ENCODE measurements at regions not wholly inside any gene's neighbourhood (a gene's known extent, or its start where the extent isn't known, plus 50 kb on each side); places are given as distances from the start of the nearest gene placed in this dataset.

- Mint-ChIP-seq H3K27ac (no peak overlapping the region), H3K4me1 (no peaks in the 10 kb centered on the region), H3K4me3 (no peak overlapping the region), H3K27me3 (ENCODE audit: low read depth in 3 of 3) (no peaks in the 10 kb centered on the region), H3K9me3 (peaks cover 0 to 12% (median 3%) of the 10 kb centered on the region in 7 donors), H3K36me3 (no peaks in the 10 kb centered on the region)
- Histone ChIP-seq H3K27ac (ENCODE audit: low read depth in 1 of 2, low read length in 2 of 2) (no peak overlapping the region), H3K9me3 (replicated peaks in 1 of 2; ENCODE audit: control insufficient read depth in 1 of 2, insufficient read depth in 1 of 2, low read length in 2 of 2) (peaks cover 0 to 3% of the 10 kb centered on the region in 2 donors), H3K4me1 (ENCODE audit: control insufficient read depth in 1 of 2, insufficient read depth in 2 of 2, low read length in 2 of 2) (no peaks in the 10 kb centered on the region), H3K4me3 (replicated peaks in 1 of 3; ENCODE audit: low read depth in 2 of 3, low read length in 3 of 3) (no peak overlapping the region), H3K36me3 (replicated peaks in 1 of 2; ENCODE audit: control insufficient read depth in 1 of 2, insufficient read depth in 2 of 2, low read length in 2 of 2) (no peaks in the 10 kb centered on the region), H3K79me2 (ENCODE audit: insufficient read depth, low read length) (no peaks in the 10 kb centered on the region), H2AFZ (ENCODE audit: insufficient read depth, low read depth, low read length, poor library complexity, severe bottlenecking) (no peak overlapping the region), H3K9ac (ENCODE audit: insufficient read depth, low read length, poor library complexity, severe bottlenecking) (no peak overlapping the region), H3K4me2 (replicated peaks; ENCODE audit: extremely low read depth, low read length, poor library complexity, severe bottlenecking) (no peak overlapping the region), H3K27me3 (ENCODE audit: control insufficient read depth in 2 of 2, insufficient read depth in 2 of 2, low read length in 2 of 2) (no peaks in the 10 kb centered on the region), H4K20me1 (ENCODE audit: insufficient read depth, low read length) (no peaks in the 10 kb centered on the region)
- no peak for TF ChIP-seq CTCF (IDR thresholded peaks at IDR 0.05)
- WGBS (ENCODE audit: insufficient coverage), result 100% methylated on average over 1 of the region's 5 CpGs
- intact Hi-C loops (cut with micrococcal nuclease), result no loop called here
- DNase-seq, result no peak
These were observed 93.6 kb upstream of the CHODL start for GRCh38 chr21:18151046-18151445.

- Histone ChIP-seq H4K20me1 (ENCODE audit: insufficient read depth, low read length) (no peaks in the 10 kb centered on the region), H3K4me1 (ENCODE audit: control insufficient read depth in 1 of 2, insufficient read depth in 2 of 2, low read length in 2 of 2) (no peaks in the 10 kb centered on the region), H2AFZ (ENCODE audit: insufficient read depth, low read depth, low read length, poor library complexity, severe bottlenecking) (no peak overlapping the region), H3K79me2 (ENCODE audit: insufficient read depth, low read length) (no peaks in the 10 kb centered on the region), H3K27ac (ENCODE audit: low read depth in 1 of 2, low read length in 2 of 2) (no peak overlapping the region), H3K4me2 (replicated peaks; ENCODE audit: extremely low read depth, low read length, poor library complexity, severe bottlenecking) (no peak overlapping the region), H3K4me3 (replicated peaks in 1 of 3; ENCODE audit: low read depth in 2 of 3, low read length in 3 of 3) (no peak overlapping the region), H3K9me3 (replicated peaks in 1 of 2; ENCODE audit: control insufficient read depth in 1 of 2, insufficient read depth in 1 of 2, low read length in 2 of 2) (peaks cover 0 to 10% of the 10 kb centered on the region in 2 donors), H3K36me3 (replicated peaks in 1 of 2; ENCODE audit: control insufficient read depth in 1 of 2, insufficient read depth in 2 of 2, low read length in 2 of 2) (no peaks in the 10 kb centered on the region), H3K27me3 (ENCODE audit: control insufficient read depth in 2 of 2, insufficient read depth in 2 of 2, low read length in 2 of 2) (no peaks in the 10 kb centered on the region), H3K9ac (ENCODE audit: insufficient read depth, low read length, poor library complexity, severe bottlenecking) (no peak overlapping the region)
- TF ChIP-seq CTCF (IDR thresholded peaks at IDR 0.05), result no peak
- Mint-ChIP-seq H3K36me3 (no peaks in the 10 kb centered on the region), H3K4me1 (no peaks in the 10 kb centered on the region), H3K27me3 (ENCODE audit: low read depth in 3 of 3) (no peaks in the 10 kb centered on the region), H3K4me3 (no peak overlapping the region), H3K27ac (no peak overlapping the region), H3K9me3 (peaks cover 0 to 19% (median 5%) of the 10 kb centered on the region in 7 donors)
- intact Hi-C loops (cut with micrococcal nuclease), result no loop called here
- no peak for DNase-seq
These were observed 96.2 kb upstream of the CHODL start for GRCh38 chr21:18148401-18148800.

All from CD14-positive monocyte (primary cell).